ENCODE measurements at regions not wholly inside any gene's neighbourhood (a gene's known extent, or its start where the extent isn't known, plus 50 kb on each side); places are given as distances from the start of the nearest gene placed in this dataset.

- no peak for TF ChIP-seq CTCF (conservative IDR thresholded peaks at IDR 0.05; ENCODE audit: low read depth in 2 of 2)
- no peak for TF ChIP-seq REST (IDR thresholded peaks at IDR 0.05; ENCODE audit: unreplicated experiment)
- TF ChIP-seq JUNB (IDR thresholded peaks at IDR 0.05; ENCODE audit: unreplicated experiment), result no peak
- no peak for TF ChIP-seq POLR2AphosphoS5 (IDR thresholded peaks at IDR 0.05; ENCODE audit: low read depth)
- no peak for TF ChIP-seq ZNF114 (CRISPR knock-in tag; IDR thresholded peaks at IDR 0.05)
- TF ChIP-seq EZH2phosphoT487 (IDR thresholded peaks at IDR 0.05; ENCODE audit: unreplicated experiment), result no peak
Measured at GRCh38 chr6:113094779-113095178, 747.6 kb downstream of the RFPL4B start (continued).

- TF ChIP-seq ZNF114 (CRISPR knock-in tag; IDR thresholded peaks at IDR 0.05) (no peak), JUNB (IDR thresholded peaks at IDR 0.05; ENCODE audit: unreplicated experiment) (no peak), EZH2 (IDR thresholded peaks at IDR 0.05; ENCODE audit: low read depth, unreplicated experiment) (no peak), ZNF331 (CRISPR knock-in tag; IDR thresholded peaks at IDR 0.05; ENCODE audit: low read depth) (no peak), CTCF (conservative IDR thresholded peaks at IDR 0.05; ENCODE audit: low read depth in 2 of 2) (no peak), CREB1 (CRISPR knock-in tag; IDR thresholded peaks at IDR 0.05; ENCODE audit: low read depth) (no peak), ZNF462 (CRISPR knock-in tag; IDR thresholded peaks at IDR 0.05) (no peak)
- Mint-ChIP-seq H3K27me3 (ENCODE audit: insufficient read depth, low read depth, poor library complexity) (no peaks in the 10 kb centered on the region), H3K4me3 (no peak overlapping the region), H3K9me3 (no peaks in the 10 kb centered on the region), H3K36me3 (ENCODE audit: low read depth) (no peaks in the 10 kb centered on the region), H3K27ac (no peak overlapping the region), H3K4me1 (peaks cover 2% of the 10 kb centered on the region; the same call in 2 of the 3 replicates)
- Histone ChIP-seq H3K36me3 (ENCODE audit: insufficient read depth) (no peaks in the 10 kb centered on the region), H3K9me2 (ENCODE audit: insufficient read depth) (no peaks in the 10 kb centered on the region; the same call in 1 of the 2 replicates), H3K4me2 (no peak overlapping the region), H3K27me3 (ENCODE audit: insufficient read depth) (no peaks in the 10 kb centered on the region), H2AFZ (no peak overlapping the region), H3K27ac (ENCODE audit: low read depth) (no peak overlapping the region), H3K4me1 (ENCODE audit: insufficient read depth) (no peaks in the 10 kb centered on the region; the same call in 1 of the 2 replicates), H3K79me2 (replicated peaks; ENCODE audit: insufficient read depth) (no peaks in the 10 kb centered on the region), H3K4me3 (no peak overlapping the region), H4K20me1 (replicated peaks; ENCODE audit: insufficient read depth) (no peaks in the 10 kb centered on the region), H3F3A (replicated peaks; ENCODE audit: low read depth) (no peaks in the 10 kb centered on the region)
- DNase-seq (ENCODE audit: low spot score) (no peak), ATAC-seq (no peak)
Measured at GRCh38 chr6:113095841-113096240, 748.7 kb downstream of the RFPL4B start.
